ENCODE measurements at regions not wholly inside any gene's neighbourhood (a gene's known extent, or its start where the extent isn't known, plus 50 kb on each side); places are given as distances from the start of the nearest gene placed in this dataset.

GRCh38 chr16:8375232-8375587, 215.1 kb downstream of the TMEM114 start:
- TF ChIP-seq, protein P1, sequence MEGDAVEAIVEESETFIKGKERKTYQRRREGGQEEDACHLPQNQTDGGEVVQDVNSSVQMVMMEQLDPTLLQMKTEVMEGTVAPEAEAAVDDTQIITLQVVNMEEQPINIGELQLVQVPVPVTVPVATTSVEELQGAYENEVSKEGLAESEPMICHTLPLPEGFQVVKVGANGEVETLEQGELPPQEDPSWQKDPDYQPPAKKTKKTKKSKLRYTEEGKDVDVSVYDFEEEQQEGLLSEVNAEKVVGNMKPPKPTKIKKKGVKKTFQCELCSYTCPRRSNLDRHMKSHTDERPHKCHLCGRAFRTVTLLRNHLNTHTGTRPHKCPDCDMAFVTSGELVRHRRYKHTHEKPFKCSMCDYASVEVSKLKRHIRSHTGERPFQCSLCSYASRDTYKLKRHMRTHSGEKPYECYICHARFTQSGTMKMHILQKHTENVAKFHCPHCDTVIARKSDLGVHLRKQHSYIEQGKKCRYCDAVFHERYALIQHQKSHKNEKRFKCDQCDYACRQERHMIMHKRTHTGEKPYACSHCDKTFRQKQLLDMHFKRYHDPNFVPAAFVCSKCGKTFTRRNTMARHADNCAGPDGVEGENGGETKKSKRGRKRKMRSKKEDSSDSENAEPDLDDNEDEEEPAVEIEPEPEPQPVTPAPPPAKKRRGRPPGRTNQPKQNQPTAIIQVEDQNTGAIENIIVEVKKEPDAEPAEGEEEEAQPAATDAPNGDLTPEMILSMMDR (IDR thresholded peaks at IDR 0.05) = no peak
- no peaks in the 10 kb centered on the region for H3K4me1 ChIP-seq

DNA sequence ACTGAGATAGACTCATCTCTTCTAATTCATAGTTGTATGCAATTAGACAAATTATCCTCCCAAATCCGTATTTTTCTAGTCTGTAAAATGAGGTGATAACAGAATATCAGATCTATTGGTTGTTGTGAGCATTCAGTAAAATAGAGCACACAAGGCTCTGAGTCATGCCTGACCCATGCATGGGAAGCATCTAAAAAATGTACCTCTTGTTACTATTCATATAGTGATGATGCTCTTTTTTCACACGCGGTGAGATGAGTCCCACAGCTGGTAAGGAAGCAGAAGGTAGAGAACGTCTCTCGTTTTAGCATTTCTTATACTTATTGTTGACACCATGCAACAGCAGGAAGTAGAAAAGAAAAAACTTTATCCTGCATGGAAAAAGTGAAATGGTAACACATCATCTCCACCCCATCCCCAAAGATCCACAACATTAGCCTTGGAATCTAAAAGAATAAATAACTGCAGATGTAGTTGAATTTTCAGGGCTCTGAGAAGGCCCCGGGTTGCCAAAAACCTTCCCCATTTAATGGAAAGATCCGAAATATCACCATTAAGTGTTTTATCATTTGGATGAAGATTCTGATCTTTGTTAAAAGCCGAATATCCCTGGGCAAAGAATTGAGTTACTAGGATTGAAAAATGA, 215.6 kb downstream of the TMEM114 start:
- Histone ChIP-seq H3K4me3 (no peak overlapping the region), H3K4me1 (no peaks in the 10 kb centered on the region), H3K36me3 (no peaks in the 10 kb centered on the region), H3K27me3 (no peaks in the 10 kb centered on the region), H3K27ac (no peak overlapping the region), H3K9me3 (no peaks in the 10 kb centered on the region)
- no peak for DNase-seq
- TF ChIP-seq, protein P1 (IDR thresholded peaks at IDR 0.05) = no peak
- intact Hi-C loops (cut with DNase I; ENCODE audit: low total_unique reads) = no loop called here

More at GRCh38 chr16:8375232-8375587, 215.1 kb downstream of the TMEM114 start:
- H3K27ac ChIP-seq = no peak overlapping the region
- no peak for DNase-seq
- no peaks in the 10 kb centered on the region for H3K27me3 ChIP-seq
- H3K4me3 ChIP-seq = no peak overlapping the region
- no peaks in the 10 kb centered on the region for H3K36me3 ChIP-seq
- H3K9me3 ChIP-seq = no peaks in the 10 kb centered on the region
- intact Hi-C loops (cut with DNase I; ENCODE audit: low total_unique reads) = no loop called here

DNA sequence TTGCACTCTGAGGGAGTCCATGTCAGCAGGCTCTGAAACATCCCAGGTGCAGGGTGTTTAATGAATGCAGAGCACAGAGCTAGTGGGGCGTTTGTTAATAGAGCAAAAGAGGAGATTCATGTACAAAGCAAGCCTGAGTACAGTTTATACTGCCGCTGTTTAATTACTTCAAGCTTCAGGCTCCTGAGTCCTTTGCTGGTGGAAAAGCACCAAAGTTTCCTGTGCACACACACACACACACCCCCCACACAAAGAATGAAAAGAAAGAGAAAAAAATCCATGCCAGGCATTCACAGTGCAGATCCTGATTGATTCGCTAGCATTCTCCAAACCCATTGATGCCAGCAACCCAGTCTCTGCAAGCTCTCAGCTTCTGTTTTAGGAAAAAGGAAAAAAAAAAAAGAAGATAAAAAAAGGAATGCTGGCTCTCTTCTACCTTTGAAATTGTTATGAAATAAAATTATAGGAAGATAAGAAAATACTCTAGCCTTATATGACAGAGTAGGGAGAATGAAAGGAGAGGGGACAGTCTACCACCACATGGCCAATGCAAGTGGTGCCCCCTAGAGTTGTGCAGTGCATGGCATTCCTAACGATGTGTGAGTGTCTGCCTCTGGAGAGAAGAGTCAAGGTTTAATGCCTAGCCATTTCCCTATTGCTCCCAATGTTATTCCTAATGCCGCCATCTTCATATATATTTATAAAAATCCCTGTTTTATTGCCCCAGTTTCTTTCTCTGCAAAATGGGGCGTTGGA, 216.5 kb downstream of the TMEM114 start:
- Histone ChIP-seq H3K27me3 (no peaks in the 10 kb centered on the region), H3K9me3 (no peaks in the 10 kb centered on the region), H3K36me3 (no peaks in the 10 kb centered on the region), H3K4me3 (no peak overlapping the region), H3K27ac (no peak overlapping the region), H3K4me1 (no peaks in the 10 kb centered on the region)
- no peak for DNase-seq
- TF ChIP-seq, protein P1 (IDR thresholded peaks at IDR 0.05) = no peak
- intact Hi-C loops (cut with DNase I; ENCODE audit: low total_unique reads) = no loop called here

DNA sequence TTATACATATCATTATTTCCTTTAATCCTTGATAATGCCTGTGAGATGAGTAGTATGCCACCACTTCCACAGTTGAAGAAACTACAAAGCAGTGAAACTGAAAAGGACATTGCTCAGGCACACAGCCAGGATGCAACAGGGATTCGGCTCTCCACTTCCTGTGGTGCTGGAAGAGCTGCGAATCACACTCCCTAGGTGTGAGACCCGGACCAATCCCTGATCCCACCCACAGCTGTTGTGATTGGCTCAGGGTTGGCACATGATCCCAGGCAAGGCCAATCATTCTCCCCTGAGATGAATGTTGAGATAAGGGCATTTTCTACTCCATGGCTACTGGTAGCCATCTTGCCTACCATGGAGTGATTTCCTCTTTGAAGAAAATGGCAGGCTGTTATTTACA, 218.2 kb downstream of the TMEM114 start:
- Histone ChIP-seq H3K9me3 (no peaks in the 10 kb centered on the region), H3K4me3 (no peak overlapping the region), H3K36me3 (no peaks in the 10 kb centered on the region), H3K4me1 (no peaks in the 10 kb centered on the region), H3K27ac (no peak overlapping the region), H3K27me3 (no peaks in the 10 kb centered on the region)
- intact Hi-C loops (cut with DNase I; ENCODE audit: low total_unique reads) = no loop called here
- DNase-seq = no peak
- TF ChIP-seq, protein P1 (IDR thresholded peaks at IDR 0.05) = no peak

DNA sequence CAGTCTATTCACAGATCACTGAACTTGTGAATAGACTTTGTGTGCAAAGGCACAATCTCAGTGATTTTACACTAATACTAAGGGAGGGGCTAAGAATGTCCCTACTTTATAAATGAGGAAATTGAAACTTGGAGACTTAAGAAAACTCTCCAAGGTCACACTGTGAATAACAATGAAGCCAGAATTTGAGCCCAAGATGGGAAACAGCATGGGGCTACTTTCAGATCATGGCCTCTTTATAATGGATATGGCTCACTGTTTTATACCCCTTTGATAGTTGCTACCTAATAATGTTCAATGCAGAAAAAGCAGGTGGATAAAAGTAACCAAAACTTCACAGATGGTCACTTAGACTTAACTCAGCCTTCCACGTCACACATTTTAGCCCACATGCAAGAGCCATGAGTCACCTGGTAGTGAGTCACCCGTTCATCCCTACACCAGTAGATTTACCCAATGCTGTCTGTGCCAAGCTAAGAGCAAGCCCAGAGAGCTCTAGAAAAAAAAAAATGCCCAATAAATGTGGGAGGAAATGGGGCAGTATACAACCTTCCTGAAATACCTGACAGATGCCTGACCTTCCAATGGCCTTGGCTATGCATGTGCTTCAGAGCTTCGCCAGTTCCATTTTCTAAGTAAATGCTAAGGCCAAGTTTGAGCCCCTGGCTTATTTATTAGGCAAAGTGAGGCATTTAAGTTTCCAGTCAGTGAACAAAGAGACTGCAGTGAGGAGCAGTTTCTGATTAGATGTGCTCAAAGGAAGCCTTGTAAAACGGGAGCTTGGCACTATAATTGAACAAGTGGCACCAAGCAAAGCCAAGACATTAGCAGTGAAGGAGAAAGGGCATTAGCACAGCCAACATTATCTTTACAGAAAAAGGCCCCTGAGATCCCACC, 219.7 kb downstream of the TMEM114 start:
- intact Hi-C loops (cut with DNase I; ENCODE audit: low total_unique reads) = no loop called here
- TF ChIP-seq, protein P1 (IDR thresholded peaks at IDR 0.05) = no peak

More for the DNA sequence above, 219.7 kb downstream of the TMEM114 start:
- H3K4me3 ChIP-seq = no peak overlapping the region
- H3K9me3 ChIP-seq = no peaks in the 10 kb centered on the region
- no peaks in the 10 kb centered on the region for H3K27me3 ChIP-seq
- no peak overlapping the region for H3K27ac ChIP-seq
- DNase-seq = no peak
- H3K4me1 ChIP-seq = no peaks in the 10 kb centered on the region
- no peaks in the 10 kb centered on the region for H3K36me3 ChIP-seq
